ENCODE measurements at regions not wholly inside any gene's neighbourhood (a gene's known extent, or its start where the extent isn't known, plus 50 kb on each side); places are given as distances from the start of the nearest gene placed in this dataset.

DNA sequence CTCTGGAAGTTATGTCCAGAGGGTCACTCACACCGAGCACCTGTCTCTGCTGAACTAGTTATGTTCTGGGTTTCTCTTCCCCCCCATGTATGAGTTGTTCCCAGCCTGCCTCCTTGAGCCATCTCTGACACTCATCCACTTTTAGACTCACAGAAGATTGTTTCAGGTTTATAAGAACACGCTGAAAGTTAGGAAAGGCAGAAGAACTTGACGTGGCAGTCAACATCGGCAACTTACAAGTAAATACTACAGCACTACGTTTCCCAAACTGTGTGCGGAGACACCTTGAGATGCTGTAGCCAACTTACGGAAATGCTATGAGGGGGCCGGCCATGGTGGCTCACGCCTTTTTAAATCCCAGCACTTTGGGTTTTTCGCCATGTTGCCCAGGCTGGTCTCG is 318.0 kb downstream of the ZNF621 start:
- no peak for TF ChIP-seq POLR2AphosphoS5 (IDR thresholded peaks at IDR 0.05; ENCODE audit: insufficient read depth in 1 of 2, low read depth in 1 of 2)
- TF ChIP-seq, protein P1, sequence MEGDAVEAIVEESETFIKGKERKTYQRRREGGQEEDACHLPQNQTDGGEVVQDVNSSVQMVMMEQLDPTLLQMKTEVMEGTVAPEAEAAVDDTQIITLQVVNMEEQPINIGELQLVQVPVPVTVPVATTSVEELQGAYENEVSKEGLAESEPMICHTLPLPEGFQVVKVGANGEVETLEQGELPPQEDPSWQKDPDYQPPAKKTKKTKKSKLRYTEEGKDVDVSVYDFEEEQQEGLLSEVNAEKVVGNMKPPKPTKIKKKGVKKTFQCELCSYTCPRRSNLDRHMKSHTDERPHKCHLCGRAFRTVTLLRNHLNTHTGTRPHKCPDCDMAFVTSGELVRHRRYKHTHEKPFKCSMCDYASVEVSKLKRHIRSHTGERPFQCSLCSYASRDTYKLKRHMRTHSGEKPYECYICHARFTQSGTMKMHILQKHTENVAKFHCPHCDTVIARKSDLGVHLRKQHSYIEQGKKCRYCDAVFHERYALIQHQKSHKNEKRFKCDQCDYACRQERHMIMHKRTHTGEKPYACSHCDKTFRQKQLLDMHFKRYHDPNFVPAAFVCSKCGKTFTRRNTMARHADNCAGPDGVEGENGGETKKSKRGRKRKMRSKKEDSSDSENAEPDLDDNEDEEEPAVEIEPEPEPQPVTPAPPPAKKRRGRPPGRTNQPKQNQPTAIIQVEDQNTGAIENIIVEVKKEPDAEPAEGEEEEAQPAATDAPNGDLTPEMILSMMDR (IDR thresholded peaks at IDR 0.05), result no peak
